GM19397 (cell line): ENCODE measurements at regions not wholly inside any gene's neighbourhood (a gene's known extent, or its start where the extent isn't known, plus 50 kb on each side); places are given as distances from the start of the nearest gene placed in this dataset.

Source experiments
- ATAC-seq: cut with Tn5 transposase; IDR thresholded peaks from one replicate; pipeline ENCODE4 v1.9.1; 2021; ENCODE audit warnings: mild to moderate bottlenecking, moderate library complexity; ENCODE audit not compliant: unreplicated experiment

DNA sequence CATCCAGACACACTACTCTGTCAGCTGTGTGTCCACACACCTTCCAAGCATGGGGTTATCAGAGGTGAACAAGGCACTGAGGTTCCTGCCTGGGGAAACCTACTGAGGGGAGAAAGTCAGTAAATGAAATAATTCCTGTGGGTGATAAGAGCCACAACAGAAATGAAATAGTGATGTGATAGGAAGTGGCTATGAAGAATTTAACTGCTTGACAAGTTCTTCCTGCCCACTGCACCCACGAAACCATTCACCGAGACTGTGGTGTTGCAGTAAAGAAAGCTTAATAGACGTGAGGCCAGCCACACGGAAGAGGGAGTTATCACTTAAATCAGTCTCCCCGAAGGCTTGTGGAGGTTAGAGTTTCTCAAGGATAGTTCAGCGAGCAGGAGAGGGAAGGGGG lies 353.1 kb downstream of the UQCRFS1 start:
- no peak for ATAC-seq

DNA sequence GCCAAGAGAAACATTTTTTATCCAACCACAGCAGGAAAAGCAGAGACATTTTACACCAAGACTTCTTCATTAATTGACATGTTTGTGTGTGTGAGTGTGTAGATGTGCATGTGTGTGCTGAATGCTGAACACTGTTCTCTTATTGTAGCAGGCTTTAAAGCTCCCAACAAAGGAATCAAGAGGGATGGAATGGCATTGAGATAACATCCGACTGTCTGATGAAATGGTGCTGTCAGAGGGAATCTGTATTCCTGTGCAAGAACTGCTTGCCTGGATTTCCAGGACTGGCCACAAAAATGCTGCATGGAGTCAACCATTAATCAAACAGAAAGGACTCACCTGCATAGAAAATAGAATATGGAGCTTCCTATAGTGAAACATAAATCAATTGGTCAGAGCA lies 354.0 kb downstream of the UQCRFS1 start:
- ATAC-seq = no peak

DNA sequence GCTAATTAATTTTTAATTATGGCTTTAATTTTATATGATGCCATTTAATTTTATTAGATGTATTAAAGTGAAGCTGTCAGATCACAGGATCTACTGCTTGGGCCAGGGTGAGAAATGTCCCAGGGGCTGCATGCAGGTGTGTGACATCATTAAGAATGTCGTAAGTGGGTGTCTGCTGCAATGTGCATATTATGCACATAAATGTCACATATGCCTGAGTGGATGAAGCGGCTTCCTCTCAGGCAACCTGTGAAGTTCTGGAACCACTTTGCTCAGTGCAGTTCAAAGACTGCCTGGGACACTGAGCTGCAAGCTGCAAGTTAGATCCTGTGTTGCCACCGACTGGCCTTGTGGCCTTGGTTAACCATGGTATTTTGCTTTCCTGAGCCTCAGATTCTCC lies 355.0 kb downstream of the UQCRFS1 start:
- ATAC-seq = no peak

DNA sequence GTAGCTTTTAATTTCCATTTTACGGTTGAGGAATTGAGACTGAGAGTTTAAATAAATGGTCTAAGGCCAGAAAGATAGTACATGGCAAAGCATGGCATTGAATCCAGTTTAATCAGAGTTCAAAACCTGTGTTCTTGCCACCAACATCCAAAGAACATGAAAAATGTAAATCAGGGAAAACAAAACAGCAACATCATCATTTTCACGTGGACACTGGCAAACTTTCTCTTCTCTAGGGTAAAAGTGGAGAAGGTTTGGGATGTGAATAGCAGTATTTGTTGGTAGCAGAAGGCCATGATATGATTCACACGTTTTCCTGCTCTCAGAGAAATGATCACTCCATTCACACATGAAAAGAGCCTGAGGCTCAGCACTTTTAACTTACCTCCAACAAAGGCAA lies 357.7 kb downstream of the UQCRFS1 start:
- ATAC-seq = no peak

DNA sequence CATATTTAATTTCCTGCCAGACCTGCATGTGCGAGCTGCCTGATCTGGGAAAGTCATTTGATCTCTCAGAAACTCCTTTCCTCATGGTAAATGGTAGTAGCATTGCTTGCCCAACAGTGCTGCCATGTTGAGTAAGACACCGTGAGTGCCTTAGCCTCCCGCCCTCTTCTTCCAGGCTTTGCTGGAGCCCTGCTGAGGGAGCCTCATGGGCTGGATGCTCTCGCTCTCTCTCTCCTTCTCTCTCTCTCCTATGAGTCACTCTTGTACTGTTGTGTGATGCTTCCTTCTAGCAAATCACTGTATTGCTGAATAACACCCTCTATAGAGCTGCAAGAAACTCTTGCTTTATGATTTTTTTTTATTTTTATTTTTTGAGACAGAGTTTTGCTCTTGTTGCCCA lies 365.5 kb downstream of the UQCRFS1 start:
- no peak for ATAC-seq

DNA sequence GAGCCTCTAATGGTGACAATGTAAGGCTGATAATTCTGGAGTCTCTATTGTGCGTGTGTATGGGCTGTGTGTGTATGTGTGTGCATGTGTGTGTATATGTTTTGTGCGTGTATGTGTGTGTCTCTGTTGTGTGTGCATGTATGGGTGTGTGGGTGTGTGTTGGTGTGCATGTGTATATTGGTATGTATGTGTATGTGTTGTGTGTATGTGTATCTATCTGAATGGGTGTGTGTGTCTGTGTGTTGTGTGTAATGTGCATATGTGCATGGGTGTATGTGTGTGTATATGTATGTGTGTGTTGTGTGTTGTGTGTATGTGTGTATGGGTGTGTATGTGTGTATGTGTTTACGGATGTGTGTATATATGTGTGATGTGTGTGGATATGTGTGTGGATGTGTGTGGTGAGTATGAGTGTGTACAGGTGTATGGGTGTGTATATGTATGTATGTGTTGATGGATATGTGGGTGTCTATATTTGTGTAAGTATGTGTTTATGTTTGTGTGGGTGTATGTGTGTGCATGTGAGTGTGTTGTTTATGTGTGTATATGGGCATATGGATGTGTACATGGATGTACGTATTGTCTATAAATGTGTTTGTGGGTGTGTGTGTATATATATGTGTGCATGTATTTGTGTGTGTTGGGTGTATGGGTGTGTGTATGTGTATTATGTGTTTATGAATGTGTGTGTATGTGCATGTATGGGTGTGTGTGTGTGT lies 366.7 kb downstream of the UQCRFS1 start:
- no peak for ATAC-seq

DNA sequence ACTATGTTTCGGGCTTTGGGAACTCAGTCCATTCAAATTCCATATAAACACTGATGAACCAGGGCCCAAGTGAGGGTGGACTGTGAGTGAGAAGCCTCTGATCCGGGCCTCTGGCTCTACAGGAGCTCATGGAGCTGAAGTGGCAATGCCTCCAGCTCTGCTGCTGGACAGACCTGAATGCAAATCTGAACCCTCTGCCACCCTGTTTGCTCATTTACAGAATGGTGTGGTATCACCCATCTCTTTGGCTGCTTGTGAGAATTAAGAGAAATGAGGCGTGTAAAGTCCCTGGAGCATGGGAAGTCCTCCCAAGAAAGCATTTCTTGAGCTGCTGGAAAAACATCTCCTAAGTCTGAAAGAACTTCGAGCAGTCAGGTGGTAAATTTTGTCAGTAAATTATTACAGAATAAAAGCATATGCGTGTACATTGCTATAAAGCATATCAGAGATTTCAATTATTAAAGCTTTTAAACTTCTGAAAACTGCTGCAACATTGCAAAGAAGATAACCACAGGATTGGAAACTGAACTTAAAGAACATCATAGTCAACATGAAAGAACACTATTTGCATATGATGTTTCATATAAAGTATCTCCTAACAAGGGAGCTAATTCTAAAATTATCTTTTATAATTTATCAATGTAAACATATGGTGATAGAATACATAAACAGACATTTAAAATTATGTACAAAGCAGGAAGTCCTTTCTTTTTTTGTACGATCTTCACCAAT lies 369.0 kb downstream of the UQCRFS1 start:
- ATAC-seq = no peak

DNA sequence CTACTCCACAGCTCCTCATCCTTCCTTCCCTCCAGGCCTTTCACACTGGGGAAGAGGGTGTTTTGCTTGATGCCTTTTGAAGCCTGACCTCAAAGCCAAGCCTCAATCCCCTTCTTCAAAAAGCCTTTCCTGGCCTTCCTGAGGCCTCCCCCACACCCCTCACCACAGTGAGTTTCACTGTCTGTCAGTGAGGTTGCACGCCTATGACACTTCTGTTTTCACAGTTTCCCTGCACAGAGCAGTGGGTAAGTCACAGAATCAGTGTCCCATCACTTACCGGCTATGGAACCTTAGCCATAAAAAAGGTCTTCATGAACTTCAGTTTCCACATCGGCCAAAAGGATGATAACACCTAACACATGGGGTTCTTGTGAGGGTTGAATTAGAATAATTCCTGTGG lies 371.4 kb downstream of the UQCRFS1 start:
- ATAC-seq = no peak

DNA sequence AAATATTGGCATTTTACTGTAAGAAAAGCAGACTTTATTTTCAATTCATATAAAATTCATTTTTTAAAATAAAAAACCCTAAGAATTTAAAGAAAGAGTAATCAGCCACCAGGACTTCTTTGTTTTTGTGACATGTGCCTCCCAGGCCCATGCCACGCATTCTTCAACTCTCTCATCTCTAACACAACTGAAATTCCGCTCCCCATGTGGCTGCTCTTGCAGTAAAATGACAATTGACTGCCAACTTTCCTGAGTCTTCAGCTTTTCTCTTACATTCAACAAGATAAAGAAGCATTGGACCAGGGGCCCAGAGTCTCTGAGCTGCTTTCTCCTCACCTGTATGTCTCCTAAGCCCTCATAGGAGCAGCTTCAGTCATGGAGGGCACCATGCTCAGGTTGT lies 372.1 kb downstream of the UQCRFS1 start:
- no peak for ATAC-seq

DNA sequence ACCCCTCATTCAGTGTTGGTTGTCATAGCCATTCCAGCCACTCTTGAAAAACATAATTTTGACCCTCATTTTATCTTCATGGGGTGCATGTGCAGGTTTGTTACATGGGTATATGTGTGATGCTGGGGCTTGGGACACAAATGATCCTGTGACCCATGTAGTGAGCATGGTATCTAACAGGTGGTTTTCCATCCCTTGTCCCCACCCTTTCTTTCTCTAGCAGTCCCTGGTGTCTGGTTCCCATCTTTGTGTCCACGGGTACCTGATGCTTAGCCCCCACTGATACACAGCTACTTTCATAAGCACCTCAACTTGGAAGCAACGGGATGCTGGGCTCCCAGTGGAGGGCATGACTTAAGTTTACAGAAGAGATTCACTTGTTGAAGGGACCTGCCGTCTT lies 373.5 kb downstream of the UQCRFS1 start:
- no peak for ATAC-seq

DNA sequence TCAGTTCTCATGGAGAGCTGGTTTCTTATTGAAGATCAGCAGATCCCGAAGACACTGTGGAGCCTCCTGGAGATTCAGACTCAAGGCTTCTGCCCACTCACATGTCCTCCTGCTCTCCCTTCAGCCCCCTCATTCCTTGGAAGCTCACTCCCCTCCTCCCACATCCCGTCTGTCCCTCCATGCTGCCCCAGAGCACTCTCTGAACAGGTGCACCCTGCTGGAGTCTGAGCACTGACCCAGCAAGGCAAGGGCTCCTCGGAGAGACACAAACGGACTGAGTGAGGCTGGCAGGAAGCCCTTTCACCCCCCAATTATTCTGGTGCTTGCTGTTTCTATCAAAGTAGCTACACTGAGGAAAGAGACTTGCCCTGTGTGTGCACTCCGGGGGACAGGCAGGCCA lies 374.0 kb downstream of the UQCRFS1 start:
- no peak for ATAC-seq

DNA sequence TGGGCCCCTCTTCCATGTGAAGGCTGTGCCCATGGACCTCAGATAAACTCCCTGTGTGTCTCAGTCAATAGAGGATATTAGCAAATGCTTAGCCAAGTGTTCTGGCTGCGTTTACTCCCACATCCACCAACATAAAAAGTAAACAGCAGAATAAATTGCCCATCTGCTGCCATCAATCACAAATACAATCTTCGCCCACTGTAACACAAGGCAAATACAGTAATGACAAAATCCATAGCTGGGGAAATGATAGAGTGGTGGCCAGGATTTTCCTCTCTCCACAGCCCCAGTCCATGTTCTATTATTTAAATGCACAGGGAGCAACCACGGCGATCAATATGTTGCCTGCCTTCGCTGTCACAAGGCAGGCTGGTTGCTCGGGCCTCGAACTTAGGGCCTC lies 376.5 kb downstream of the UQCRFS1 start:
- ATAC-seq = no peak

DNA sequence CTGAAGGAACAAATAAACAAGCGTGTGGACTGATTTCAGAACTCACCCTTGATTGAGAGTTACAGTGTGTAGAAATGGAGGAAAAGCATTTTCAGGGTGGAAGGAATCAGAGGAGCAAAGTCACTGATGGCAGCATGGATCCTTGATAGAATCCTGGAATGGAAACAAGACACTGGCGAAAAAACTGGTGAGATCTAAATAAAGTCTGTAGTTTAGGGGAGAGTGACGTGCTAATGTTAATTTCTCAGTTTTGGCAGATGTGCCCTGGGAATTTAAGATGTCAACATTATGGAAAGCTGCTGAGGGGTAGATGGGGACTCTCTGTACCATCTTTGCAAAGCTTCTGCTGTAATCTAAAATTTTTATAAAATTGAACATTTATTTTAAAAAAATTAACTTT lies 378.0 kb downstream of the UQCRFS1 start:
- ATAC-seq = no peak

DNA sequence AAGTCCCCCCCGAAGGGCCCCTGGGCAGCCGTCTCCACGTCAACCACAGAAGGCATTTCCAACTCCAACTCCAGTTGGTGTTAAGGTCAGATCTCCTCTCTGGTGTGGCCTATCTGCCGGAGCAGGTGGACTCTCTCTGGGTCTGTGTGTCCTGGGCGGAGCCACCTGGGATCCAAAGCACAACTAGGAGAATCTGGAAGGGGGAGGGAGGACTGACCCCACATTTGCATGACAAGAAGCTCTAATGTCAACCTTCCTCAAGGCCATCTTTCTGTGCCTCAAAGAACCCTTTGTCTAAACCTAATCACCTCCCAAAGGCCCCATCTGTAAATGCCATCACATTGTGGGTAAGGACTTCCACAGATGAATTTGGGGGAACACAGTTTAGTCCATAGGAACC lies 381.5 kb downstream of the UQCRFS1 start:
- no peak for ATAC-seq

DNA sequence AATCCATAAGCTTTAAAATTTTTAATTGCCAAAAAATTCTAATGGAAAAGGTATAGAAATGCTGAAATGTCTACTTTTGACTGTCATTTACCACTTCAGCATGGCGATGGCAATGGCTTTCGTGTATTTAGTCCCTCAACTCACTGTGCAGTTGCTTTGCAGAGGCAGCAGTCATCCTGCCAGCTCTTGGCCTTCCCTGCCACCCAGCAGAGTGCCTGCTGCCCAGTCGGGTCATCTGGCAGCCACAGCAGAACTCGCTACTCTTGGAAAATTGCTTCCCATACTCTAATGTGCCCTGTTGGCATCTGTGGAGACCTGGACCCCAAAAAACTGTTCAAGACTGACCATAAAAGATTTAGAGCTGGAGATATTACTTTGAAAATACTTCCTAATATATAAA lies 383.2 kb downstream of the UQCRFS1 start:
- ATAC-seq = no peak

DNA sequence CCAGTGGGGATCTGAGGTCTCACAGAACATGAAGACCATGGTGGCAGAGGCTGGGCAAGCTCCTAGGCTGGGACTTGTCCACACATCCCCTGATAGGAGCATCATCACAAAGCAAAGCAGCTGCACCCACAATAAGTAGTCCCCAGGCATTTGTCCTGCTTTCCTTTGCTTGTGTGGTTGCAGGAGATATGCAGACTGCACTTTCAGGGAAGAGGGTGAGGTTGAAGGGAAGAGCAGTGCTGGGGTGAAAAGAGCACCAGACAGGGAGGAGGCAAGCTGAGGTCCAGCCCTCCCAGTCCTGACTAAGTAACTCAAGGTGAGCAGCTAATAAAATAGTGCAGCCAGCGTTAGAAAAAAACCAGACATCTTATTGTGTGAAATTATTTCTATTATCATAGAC lies 383.6 kb downstream of the UQCRFS1 start:
- no peak for ATAC-seq

DNA sequence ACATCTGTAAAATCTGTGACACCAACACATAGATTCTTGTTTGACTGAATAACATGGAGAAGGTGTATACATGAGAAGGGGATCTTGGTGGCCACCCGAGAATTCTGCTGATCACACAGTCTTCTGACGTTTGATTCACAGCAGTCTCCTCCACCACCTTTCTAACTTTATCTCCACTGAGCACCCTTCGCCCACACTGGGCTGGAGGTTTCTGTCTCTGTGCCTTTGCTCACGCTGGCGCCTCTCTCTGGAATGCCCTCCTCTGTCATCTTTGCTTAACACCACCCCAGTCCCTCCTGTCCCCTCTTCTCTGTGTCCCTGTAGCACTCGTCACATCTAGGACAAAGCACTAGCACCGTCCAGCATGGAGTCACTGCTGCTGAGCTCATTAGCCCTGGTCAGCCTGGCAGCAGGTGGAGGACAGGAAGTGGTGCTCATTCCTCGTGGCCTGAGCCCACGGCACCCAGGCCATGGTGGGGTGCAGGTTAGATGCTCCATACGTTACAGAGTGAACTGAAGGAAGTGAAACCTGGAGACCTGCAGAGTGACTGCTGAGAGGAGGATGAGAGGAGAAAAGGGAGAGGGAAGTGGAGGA lies 384.6 kb downstream of the UQCRFS1 start:
- no peak for ATAC-seq

DNA sequence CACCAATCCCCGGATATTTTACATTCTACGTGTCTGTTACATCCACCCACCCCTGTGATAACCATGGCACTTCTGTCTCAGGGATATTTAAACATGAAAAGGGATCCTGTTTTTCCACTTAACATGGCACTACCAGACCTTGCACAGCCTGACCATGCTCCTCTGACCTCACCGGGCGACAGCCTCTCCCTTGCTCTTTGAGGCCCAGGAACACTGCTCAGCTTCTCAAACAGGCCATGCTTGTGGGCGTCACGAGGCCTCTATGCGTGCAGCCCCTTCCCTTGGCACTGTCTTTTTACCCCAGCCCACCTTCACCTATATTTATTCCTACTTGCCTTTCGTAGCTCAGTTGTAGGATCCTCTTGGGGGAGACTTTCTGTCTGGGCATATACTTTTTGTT lies 385.6 kb downstream of the UQCRFS1 start:
- no peak for ATAC-seq

DNA sequence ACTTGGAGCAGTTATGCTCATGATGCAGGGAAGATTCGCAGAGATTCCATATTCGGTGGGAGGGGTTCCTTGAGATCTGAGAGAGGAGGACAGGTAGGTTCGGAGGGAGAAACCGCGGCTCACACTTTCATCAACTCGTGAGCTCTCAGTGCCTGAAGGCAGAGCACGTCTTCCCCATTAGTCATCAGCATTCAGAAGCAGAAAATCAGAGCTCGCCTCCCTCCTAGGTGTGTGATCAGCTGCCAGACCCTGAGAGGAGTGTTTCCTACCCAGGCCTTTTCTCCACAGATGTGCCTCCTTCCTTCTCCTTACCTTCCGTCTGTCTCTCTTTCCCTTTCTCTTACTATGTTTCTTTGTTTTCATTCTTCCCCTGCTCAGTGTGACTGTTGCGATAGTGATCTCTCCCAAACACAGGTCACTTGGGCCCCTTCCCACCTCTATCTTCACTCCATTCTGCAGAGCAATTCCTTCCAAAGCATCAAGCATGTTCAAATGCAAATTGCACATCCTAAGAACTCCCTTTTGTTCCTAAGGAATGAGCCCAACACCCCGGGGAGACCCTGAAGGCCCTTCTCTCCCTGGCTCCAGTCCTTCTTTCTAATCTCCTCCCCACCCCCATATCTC lies 389.5 kb downstream of the UQCRFS1 start:
- no peak for ATAC-seq

DNA sequence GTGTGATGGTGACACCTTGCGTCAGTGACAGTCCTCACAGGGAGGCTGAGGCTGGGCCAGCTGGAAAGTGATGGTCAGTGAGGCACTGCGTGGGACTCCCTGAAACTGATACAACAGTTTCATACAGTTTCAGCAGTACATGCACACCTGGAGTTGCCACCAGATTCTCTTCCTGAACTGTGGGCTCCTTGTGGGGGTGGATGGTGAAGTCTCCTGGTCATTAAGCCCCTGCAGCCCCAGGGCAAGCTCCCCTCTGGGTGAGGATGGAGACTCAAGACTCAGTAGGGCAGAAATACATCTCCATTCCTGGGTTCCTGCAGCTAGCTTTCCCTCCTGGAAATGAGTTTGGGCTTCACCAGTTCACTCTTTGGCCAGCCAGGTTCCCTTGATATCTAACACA lies 392.7 kb downstream of the UQCRFS1 start:
- ATAC-seq = no peak

DNA sequence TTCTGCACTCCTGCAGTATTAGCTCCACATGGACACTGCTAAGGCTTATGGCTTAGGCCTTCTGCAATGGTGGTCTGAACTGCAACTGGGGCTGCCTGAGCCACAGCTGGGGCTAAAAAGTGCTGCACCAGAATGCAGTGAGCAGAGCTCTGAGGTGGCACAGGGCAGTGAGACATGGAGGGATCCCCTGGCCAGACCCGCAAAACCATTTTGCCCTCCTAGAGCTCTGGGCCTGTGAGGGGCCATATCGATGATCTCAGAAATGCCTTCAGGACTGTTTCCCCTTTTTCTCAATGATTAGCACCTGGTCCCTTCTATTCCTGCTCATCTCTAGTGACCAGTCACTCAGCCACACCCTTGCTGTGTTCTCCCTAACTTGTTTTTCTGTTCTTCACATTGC lies 397.7 kb downstream of the UQCRFS1 start:
- ATAC-seq = no peak

DNA sequence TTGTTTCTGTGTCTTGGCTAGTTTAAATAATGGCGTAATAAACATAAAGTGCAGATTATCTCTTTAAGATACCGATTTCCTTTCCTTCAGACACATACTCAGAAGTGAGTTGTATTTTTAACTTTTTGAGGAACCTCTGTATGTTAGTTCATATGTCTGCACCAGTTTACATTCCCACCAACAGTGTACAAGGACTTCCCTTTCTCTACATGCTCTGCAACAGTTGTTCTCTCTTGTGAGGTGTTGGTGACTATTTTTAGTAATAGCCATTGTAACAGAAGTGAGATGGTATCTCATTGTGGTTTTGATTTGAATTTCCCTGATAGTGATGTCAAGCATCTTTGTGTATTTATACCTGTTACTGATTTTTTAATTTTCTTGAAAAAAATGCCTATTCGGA lies 418.6 kb downstream of the UQCRFS1 start:
- no peak for ATAC-seq
